Neural crest cell (in vitro differentiated cells): ENCODE measurements at regions not wholly inside any gene's neighbourhood (a gene's known extent, or its start where the extent isn't known, plus 50 kb on each side); places are given as distances from the start of the nearest gene placed in this dataset.

Source experiments
- DNase-seq: peaks from one replicate; pipeline ENCODE4 v3.0.0; 2021; ENCODE audit warnings: low read depth, mixed read lengths, low spot score
- H3K27ac Mint-ChIP-seq: one replicate; pipeline ENCODE4 v1.8.0; 2021; ENCODE audit warnings: mild to moderate bottlenecking, mixed read lengths; ENCODE audit not compliant: unreplicated experiment
- H3K27me3 Mint-ChIP-seq: 2 replicates; pipeline ENCODE4 v1.8.0; 2021; ENCODE audit warnings: low read depth, mild to moderate bottlenecking, mixed read lengths
- H3K36me3 Mint-ChIP-seq: 2 replicates; pipeline ENCODE4 v1.8.0; 2021; ENCODE audit warnings: low read depth, mild to moderate bottlenecking, mixed read lengths
- H3K4me1 Mint-ChIP-seq: 2 replicates; pipeline ENCODE4 v1.8.0; 2021; ENCODE audit warnings: mixed read lengths
- H3K4me3 Mint-ChIP-seq: one replicate; pipeline ENCODE4 v1.8.0; 2021; ENCODE audit warnings: mild to moderate bottlenecking, mixed read lengths
- H3K9me3 Mint-ChIP-seq: 2 replicates; pipeline ENCODE4 v1.8.0; 2021; ENCODE audit warnings: mixed read lengths
- CTCF ChIP-seq: fragments of 200-600 bp; sonication (generic); conservative IDR thresholded peaks from 2 replicates; pipeline ENCODE4 v1.5.0; 2021; ENCODE audit warnings: antibody characterized with exemption, mild to moderate bottlenecking

DNA sequence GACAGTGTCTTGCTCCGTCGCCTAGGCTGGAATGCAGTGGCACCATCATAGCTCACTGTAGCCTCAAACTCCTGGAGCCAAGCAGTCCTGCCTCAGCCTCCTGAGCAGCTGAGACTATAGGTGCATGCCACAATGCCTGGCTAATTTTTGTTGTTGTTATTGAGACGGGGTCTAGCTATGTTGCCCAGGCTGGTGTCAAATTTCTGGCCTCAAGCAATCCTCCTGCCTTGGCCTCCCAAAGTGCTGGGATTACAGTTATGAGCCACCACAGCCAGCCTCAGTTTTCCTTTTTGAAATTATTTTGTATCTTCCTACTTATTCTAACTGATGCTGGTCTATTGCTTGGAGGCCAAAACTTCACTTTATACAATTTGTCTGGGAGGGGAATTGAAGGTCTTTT lies 436.1 kb downstream of the UTRN start:
- H3K4me3 Mint-ChIP-seq: no peak overlapping the region
- H3K4me1 Mint-ChIP-seq: peaks cover 7% of the 10 kb centered on the region
- no peak for TF ChIP-seq CTCF
- H3K27me3 Mint-ChIP-seq: no peaks in the 10 kb centered on the region
- H3K36me3 Mint-ChIP-seq: peaks cover 2% of the 10 kb centered on the region
- no peak overlapping the region for H3K27ac Mint-ChIP-seq
- H3K9me3 Mint-ChIP-seq: peaks cover 5% of the 10 kb centered on the region
- DNase-seq: no peak

DNA sequence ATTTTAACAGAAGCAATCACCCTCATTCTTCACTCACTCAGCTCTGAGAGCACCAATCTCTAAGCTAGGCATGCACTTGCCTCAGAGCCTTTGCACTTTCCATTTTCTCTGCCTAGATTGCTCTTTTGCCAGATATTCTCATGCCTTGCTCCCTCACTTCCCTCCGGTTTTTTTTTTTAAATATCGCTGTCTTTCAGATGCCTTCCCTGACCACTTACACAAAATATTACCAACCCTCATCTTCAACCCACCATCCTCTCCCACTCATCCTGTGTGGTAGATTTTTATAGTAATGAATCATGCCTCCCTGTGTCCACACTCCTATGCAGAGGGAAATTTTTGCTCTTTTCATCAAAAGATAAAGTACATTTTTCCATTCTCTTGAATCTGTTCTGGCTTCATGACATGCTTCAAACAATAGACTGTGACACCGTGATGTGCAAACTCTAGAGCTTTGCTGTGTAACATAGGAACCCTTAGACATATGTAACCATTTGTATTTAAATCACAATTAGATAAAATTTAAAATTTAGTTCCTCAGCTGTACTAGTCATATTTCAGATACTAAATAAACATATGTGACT lies 437.1 kb downstream of the UTRN start:
- DNase-seq: no peak
- no peak for TF ChIP-seq CTCF
- H3K4me3 Mint-ChIP-seq: no peak overlapping the region
- H3K9me3 Mint-ChIP-seq: peaks cover 5% of the 10 kb centered on the region
- H3K27ac Mint-ChIP-seq: no peak overlapping the region
- peaks cover 11% of the 10 kb centered on the region for H3K4me1 Mint-ChIP-seq
- no peaks in the 10 kb centered on the region for H3K27me3 Mint-ChIP-seq
- H3K36me3 Mint-ChIP-seq: peaks cover 2% of the 10 kb centered on the region

GRCh38 chr6:144722925-144723324 lies 437.8 kb downstream of the UTRN start:
- no peak for TF ChIP-seq CTCF
- no peak overlapping the region for H3K27ac Mint-ChIP-seq
- DNase-seq: no peak
- no peaks in the 10 kb centered on the region for H3K27me3 Mint-ChIP-seq
- H3K4me1 Mint-ChIP-seq: peaks cover 11% of the 10 kb centered on the region
- H3K9me3 Mint-ChIP-seq: peaks cover 5% of the 10 kb centered on the region
- peaks cover 2% of the 10 kb centered on the region for H3K36me3 Mint-ChIP-seq
- no peak overlapping the region for H3K4me3 Mint-ChIP-seq

- Mint-ChIP-seq H3K36me3 (peaks cover 2% of the 10 kb centered on the region), H3K4me1 (peaks cover 11% of the 10 kb centered on the region), H3K9me3 (peaks cover 5% of the 10 kb centered on the region), H3K4me3 (no peak overlapping the region), H3K27ac (no peak overlapping the region), H3K27me3 (no peaks in the 10 kb centered on the region)
- no peak for TF ChIP-seq CTCF
- DNase-seq: no peak
Measured at GRCh38 chr6:144723431-144723830, 438.3 kb downstream of the UTRN start.

- no peak for TF ChIP-seq CTCF
- peaks cover 11% of the 10 kb centered on the region for H3K4me1 Mint-ChIP-seq
- H3K9me3 Mint-ChIP-seq: peaks cover 5% of the 10 kb centered on the region
- peaks cover 2% of the 10 kb centered on the region for H3K36me3 Mint-ChIP-seq
- no peaks in the 10 kb centered on the region for H3K27me3 Mint-ChIP-seq
- no peak for DNase-seq
- H3K27ac Mint-ChIP-seq: no peak overlapping the region
- H3K4me3 Mint-ChIP-seq: no peak overlapping the region
Measured at GRCh38 chr6:144724818-144725217, 439.7 kb downstream of the UTRN start.
